Endothelial cell of umbilical vein (primary cell): ENCODE measurements at regions not wholly inside any gene's neighbourhood (a gene's known extent, or its start where the extent isn't known, plus 50 kb on each side); places are given as distances from the start of the nearest gene placed in this dataset.

Experiments used
- CTCF ChIP-seq, 2 donors: IDR thresholded peaks; 1 replicate in 1 of 2; 2 replicates in 1 of 2; pipeline ENCODE4 v1.5.1; 2011; ENCODE audit warnings: low read length in 2 of 2, mild to moderate bottlenecking in 2 of 2, moderate library complexity in 2 of 2, control low read depth in 1 of 2, inconsistent platforms in 1 of 2, low read depth in 1 of 2; ENCODE audit not compliant: insufficient read depth in 1 of 2; ENCODE audit errors: extremely low read depth in 1 of 2
- EZH2 ChIP-seq: IDR thresholded peaks from 2 replicates; pipeline ENCODE4 v1.6.1; 2012; ENCODE audit warnings: borderline replicate concordance, low read depth, mild to moderate bottlenecking, moderate library complexity, low read length, inconsistent platforms; ENCODE audit not compliant: severe bottlenecking
- JUN ChIP-seq: IDR thresholded peaks from 2 replicates; pipeline ENCODE4 v1.6.1; 2011; ENCODE audit warnings: borderline replicate concordance, low read depth; ENCODE audit not compliant: insufficient read length, insufficient read depth
- MYC ChIP-seq: IDR thresholded peaks from one replicate; pipeline ENCODE4 v1.6.1; 2011; ENCODE audit warnings: mild to moderate bottlenecking, low read depth, low read length
- POLR2A ChIP-seq: IDR thresholded peaks from 2 replicates; pipeline ENCODE4 v1.6.1; 2012; ENCODE audit warnings: low read depth, mild to moderate bottlenecking, control low read depth, low read length
- POLR2AphosphoS5 ChIP-seq: IDR thresholded peaks from 2 replicates; pipeline ENCODE4 v1.6.1; 2012; ENCODE audit warnings: low read depth, mild to moderate bottlenecking, control low read depth, low read length, moderate library complexity; ENCODE audit not compliant: insufficient read depth

- TF ChIP-seq EZH2: no peak
- TF ChIP-seq POLR2AphosphoS5: no peak
- TF ChIP-seq CTCF (IDR thresholded peaks at IDR 0.05; ENCODE audit: extremely low read depth in 1 of 2, insufficient read depth in 1 of 2, low read depth in 1 of 2, low read length in 2 of 2): no peak
- no peak for TF ChIP-seq POLR2A
- no peak for TF ChIP-seq MYC
- no peak for TF ChIP-seq JUN
Measured at GRCh38 chr20:52843425-52843824, 128.7 kb upstream of the TSHZ2 start.
